ENCODE measurements at regions not wholly inside any gene's neighbourhood (a gene's known extent, or its start where the extent isn't known, plus 50 kb on each side); places are given as distances from the start of the nearest gene placed in this dataset.

GRCh38 chr4:181860157-181860556 lies 383.0 kb upstream of the TENM3 start:
- TF ChIP-seq CTCF (conservative IDR thresholded peaks at IDR 0.05) (no peak), ZFX (IDR thresholded peaks at IDR 0.05) (no peak)

Data from C4-2B (cell line).